Dendritic cell treated with granulocyte-macrophage colony-stimulating factor and Interleukin-4, amounts not matched to agents 40 ng/mL and 50 ng/mL, for 4 days (primary cell): ENCODE measurements at regions not wholly inside any gene's neighbourhood (a gene's known extent, or its start where the extent isn't known, plus 50 kb on each side); places are given as distances from the start of the nearest gene placed in this dataset.

Experiments used
- H3K27ac Mint-ChIP-seq: one replicate; pipeline ENCODE4 v1.8.0; 2022; ENCODE audit warnings: mild to moderate bottlenecking, mixed read lengths
- H3K27me3 Mint-ChIP-seq: one replicate; pipeline ENCODE4 v1.8.0; 2022; ENCODE audit warnings: mild to moderate bottlenecking, mixed read lengths
- H3K36me3 Mint-ChIP-seq: one replicate; pipeline ENCODE4 v1.8.0; 2022; ENCODE audit warnings: low read depth, mixed read lengths
- H3K4me1 Mint-ChIP-seq: one replicate; pipeline ENCODE4 v1.8.0; 2022; ENCODE audit warnings: low read depth, mixed read lengths
- H3K4me3 Mint-ChIP-seq: one replicate; pipeline ENCODE4 v1.8.0; 2022; ENCODE audit warnings: mild to moderate bottlenecking, moderate library complexity, mixed read lengths
- H3K9me3 Mint-ChIP-seq: one replicate; pipeline ENCODE4 v1.8.0; 2022; ENCODE audit warnings: mixed read lengths
- intact Hi-C: fragments of 100-400 bp; cut with micrococcal nuclease; formaldehyde crosslinking; loops from one replicate; pipeline ENCODE4 v1.15.0; 2022

- Mint-ChIP-seq H3K9me3 (peaks cover 9% of the 10 kb centered on the region), H3K27me3 (no peaks in the 10 kb centered on the region), H3K4me1 (peaks cover 17% of the 10 kb centered on the region), H3K4me3 (no peak overlapping the region), H3K36me3 (no peaks in the 10 kb centered on the region), H3K27ac (no peak overlapping the region)
- intact Hi-C loops = no loop called here
These were observed 101.9 kb downstream of the AQP4 start for GRCh38 chr18:26763446-26764110.

GRCh38 chr18:26757263-26758019 is 108.1 kb downstream of the AQP4 start:
- Mint-ChIP-seq H3K4me1 (peaks cover 16% of the 10 kb centered on the region), H3K4me3 (no peak overlapping the region), H3K36me3 (no peaks in the 10 kb centered on the region), H3K9me3 (no peaks in the 10 kb centered on the region), H3K27me3 (no peaks in the 10 kb centered on the region), H3K27ac (no peak overlapping the region)
- intact Hi-C loops = no loop called here

- Mint-ChIP-seq H3K4me1 (peaks cover 19% of the 10 kb centered on the region), H3K4me3 (no peak overlapping the region), H3K36me3 (no peaks in the 10 kb centered on the region), H3K9me3 (no peaks in the 10 kb centered on the region), H3K27ac (no peak overlapping the region), H3K27me3 (no peaks in the 10 kb centered on the region)
- intact Hi-C loops = no loop called here
These were observed 109.0 kb downstream of the AQP4 start for GRCh38 chr18:26756556-26756955.

- H3K27me3 Mint-ChIP-seq = no peaks in the 10 kb centered on the region
- H3K4me3 Mint-ChIP-seq = no peak overlapping the region
- intact Hi-C loops = no loop called here
- peaks cover 11% of the 10 kb centered on the region for H3K4me1 Mint-ChIP-seq
- H3K9me3 Mint-ChIP-seq = no peaks in the 10 kb centered on the region
- no peaks in the 10 kb centered on the region for H3K36me3 Mint-ChIP-seq
- no peak overlapping the region for H3K27ac Mint-ChIP-seq
These were observed 118.6 kb downstream of the AQP4 start for GRCh38 chr18:26746826-26747475.

- Mint-ChIP-seq H3K9me3 (no peaks in the 10 kb centered on the region), H3K4me3 (peak overlapping the region; percentile 20), H3K27ac (no peak overlapping the region), H3K4me1 (peaks cover 11% of the 10 kb centered on the region), H3K36me3 (no peaks in the 10 kb centered on the region), H3K27me3 (no peaks in the 10 kb centered on the region)
- intact Hi-C loops = no loop called here
These were observed 119.1 kb downstream of the AQP4 start for GRCh38 chr18:26746398-26746797.

- H3K27me3 Mint-ChIP-seq = no peaks in the 10 kb centered on the region
- intact Hi-C loops = no loop called here
These were observed 120.0 kb downstream of the AQP4 start for GRCh38 chr18:26745288-26746181.

GRCh38 chr18:26741758-26742157 is 123.7 kb downstream of the AQP4 start:
- Mint-ChIP-seq H3K9me3 (no peaks in the 10 kb centered on the region), H3K27ac (no peak overlapping the region), H3K4me3 (no peak overlapping the region), H3K4me1 (peaks cover 11% of the 10 kb centered on the region), H3K36me3 (no peaks in the 10 kb centered on the region), H3K27me3 (no peaks in the 10 kb centered on the region)
- intact Hi-C loops = no loop called here

More at GRCh38 chr18:26745288-26746181, 120.0 kb downstream of the AQP4 start:
- Mint-ChIP-seq H3K4me1 (peaks cover 11% of the 10 kb centered on the region), H3K27ac (no peak overlapping the region), H3K36me3 (no peaks in the 10 kb centered on the region), H3K4me3 (no peak overlapping the region), H3K9me3 (no peaks in the 10 kb centered on the region)

GRCh38 chr18:26741048-26741447 is 124.5 kb downstream of the AQP4 start:
- Mint-ChIP-seq H3K27ac (no peak overlapping the region), H3K4me1 (peaks cover 6% of the 10 kb centered on the region)

GRCh38 chr18:26740396-26740795 is 125.1 kb downstream of the AQP4 start:
- Mint-ChIP-seq H3K4me1 (peaks cover 3% of the 10 kb centered on the region), H3K9me3 (no peaks in the 10 kb centered on the region), H3K27ac (no peak overlapping the region), H3K36me3 (no peaks in the 10 kb centered on the region), H3K27me3 (no peaks in the 10 kb centered on the region), H3K4me3 (no peak overlapping the region)
- intact Hi-C loops = no loop called here

More at GRCh38 chr18:26741048-26741447, 124.5 kb downstream of the AQP4 start:
- Mint-ChIP-seq H3K9me3 (no peaks in the 10 kb centered on the region), H3K36me3 (no peaks in the 10 kb centered on the region), H3K4me3 (no peak overlapping the region), H3K27me3 (no peaks in the 10 kb centered on the region)
- intact Hi-C loops = no loop called here

- Mint-ChIP-seq H3K36me3 (no peaks in the 10 kb centered on the region), H3K4me3 (no peak overlapping the region), H3K9me3 (no peaks in the 10 kb centered on the region), H3K27ac (no peak overlapping the region), H3K27me3 (no peaks in the 10 kb centered on the region), H3K4me1 (no peaks in the 10 kb centered on the region)
- intact Hi-C loops = no loop called here
These were observed 126.8 kb downstream of the AQP4 start for GRCh38 chr18:26738706-26739105.

- H3K4me1 Mint-ChIP-seq = no peaks in the 10 kb centered on the region
These were observed 129.2 kb downstream of the AQP4 start for GRCh38 chr18:26736301-26736700.

GRCh38 chr18:26734760-26735159 is 130.7 kb downstream of the AQP4 start:
- Mint-ChIP-seq H3K4me1 (no peaks in the 10 kb centered on the region), H3K4me3 (no peak overlapping the region), H3K27me3 (no peaks in the 10 kb centered on the region), H3K27ac (no peak overlapping the region), H3K36me3 (no peaks in the 10 kb centered on the region), H3K9me3 (no peaks in the 10 kb centered on the region)
- intact Hi-C loops = no loop called here

More at GRCh38 chr18:26736301-26736700, 129.2 kb downstream of the AQP4 start:
- no peaks in the 10 kb centered on the region for H3K27me3 Mint-ChIP-seq
- no peak overlapping the region for H3K27ac Mint-ChIP-seq
- no peaks in the 10 kb centered on the region for H3K9me3 Mint-ChIP-seq
- H3K4me3 Mint-ChIP-seq = no peak overlapping the region
- intact Hi-C loops = no loop called here
- no peaks in the 10 kb centered on the region for H3K36me3 Mint-ChIP-seq

- H3K4me1 Mint-ChIP-seq = peaks cover 1% of the 10 kb centered on the region
- no peaks in the 10 kb centered on the region for H3K36me3 Mint-ChIP-seq
- H3K4me3 Mint-ChIP-seq = no peak overlapping the region
- intact Hi-C loops = no loop called here
- no peaks in the 10 kb centered on the region for H3K27me3 Mint-ChIP-seq
- no peak overlapping the region for H3K27ac Mint-ChIP-seq
- H3K9me3 Mint-ChIP-seq = no peaks in the 10 kb centered on the region
These were observed 136.1 kb downstream of the AQP4 start for GRCh38 chr18:26729449-26729848.
